ENCODE measurements at regions not wholly inside any gene's neighbourhood (a gene's known extent, or its start where the extent isn't known, plus 50 kb on each side); places are given as distances from the start of the nearest gene placed in this dataset.

DNA sequence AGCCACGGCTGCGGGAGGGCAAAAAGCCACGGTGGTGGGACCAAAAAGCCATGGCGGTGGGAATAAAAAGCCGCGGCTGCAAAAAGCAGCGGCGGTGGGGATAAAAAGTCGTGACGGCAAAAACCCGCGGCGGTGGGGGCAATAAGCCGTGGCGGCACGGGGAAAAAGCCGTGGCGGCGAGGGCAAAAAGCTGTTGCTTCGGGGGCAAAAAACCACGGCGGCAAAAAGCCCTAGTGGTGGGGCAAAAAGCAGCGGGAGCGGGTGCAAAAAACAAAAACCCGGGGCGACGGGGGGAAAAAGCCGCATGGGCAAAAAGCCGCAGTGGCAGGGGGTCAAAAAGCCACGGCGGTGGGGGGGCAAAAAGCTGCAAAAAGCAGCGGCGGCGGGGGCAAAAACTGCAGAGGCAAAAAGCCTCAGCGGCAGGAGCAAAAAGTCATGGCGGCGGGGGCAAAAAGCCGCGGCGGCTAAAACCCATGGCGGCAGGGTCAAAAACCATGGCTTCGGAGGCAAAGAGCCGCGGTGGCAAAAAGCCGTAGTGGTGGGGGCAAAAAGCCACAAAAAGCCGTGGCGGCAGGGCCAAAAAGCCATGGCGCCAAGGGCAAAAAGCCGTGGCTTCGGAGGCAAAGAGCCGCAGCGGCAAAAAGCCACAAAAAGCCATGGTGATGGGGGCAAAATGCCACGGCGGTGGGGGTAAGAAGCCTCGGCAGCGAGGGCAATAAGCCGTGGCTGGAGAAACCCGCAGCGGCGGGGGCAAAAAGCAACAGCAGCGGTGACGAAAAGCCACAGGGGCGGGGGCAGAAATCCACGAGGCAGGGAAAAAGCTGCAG is 525.8 kb downstream of the ZNF33B start:
- TF ChIP-seq POLR2A (IDR thresholded peaks at IDR 0.05), result no peak
- TF ChIP-seq, protein P1, sequence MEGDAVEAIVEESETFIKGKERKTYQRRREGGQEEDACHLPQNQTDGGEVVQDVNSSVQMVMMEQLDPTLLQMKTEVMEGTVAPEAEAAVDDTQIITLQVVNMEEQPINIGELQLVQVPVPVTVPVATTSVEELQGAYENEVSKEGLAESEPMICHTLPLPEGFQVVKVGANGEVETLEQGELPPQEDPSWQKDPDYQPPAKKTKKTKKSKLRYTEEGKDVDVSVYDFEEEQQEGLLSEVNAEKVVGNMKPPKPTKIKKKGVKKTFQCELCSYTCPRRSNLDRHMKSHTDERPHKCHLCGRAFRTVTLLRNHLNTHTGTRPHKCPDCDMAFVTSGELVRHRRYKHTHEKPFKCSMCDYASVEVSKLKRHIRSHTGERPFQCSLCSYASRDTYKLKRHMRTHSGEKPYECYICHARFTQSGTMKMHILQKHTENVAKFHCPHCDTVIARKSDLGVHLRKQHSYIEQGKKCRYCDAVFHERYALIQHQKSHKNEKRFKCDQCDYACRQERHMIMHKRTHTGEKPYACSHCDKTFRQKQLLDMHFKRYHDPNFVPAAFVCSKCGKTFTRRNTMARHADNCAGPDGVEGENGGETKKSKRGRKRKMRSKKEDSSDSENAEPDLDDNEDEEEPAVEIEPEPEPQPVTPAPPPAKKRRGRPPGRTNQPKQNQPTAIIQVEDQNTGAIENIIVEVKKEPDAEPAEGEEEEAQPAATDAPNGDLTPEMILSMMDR (IDR thresholded peaks at IDR 0.05), result no peak

Measured in esophagus squamous epithelium (tissue), 4 donors.